ENCODE measurements at regions not wholly inside any gene's neighbourhood (a gene's known extent, or its start where the extent isn't known, plus 50 kb on each side); places are given as distances from the start of the nearest gene placed in this dataset.

DNA sequence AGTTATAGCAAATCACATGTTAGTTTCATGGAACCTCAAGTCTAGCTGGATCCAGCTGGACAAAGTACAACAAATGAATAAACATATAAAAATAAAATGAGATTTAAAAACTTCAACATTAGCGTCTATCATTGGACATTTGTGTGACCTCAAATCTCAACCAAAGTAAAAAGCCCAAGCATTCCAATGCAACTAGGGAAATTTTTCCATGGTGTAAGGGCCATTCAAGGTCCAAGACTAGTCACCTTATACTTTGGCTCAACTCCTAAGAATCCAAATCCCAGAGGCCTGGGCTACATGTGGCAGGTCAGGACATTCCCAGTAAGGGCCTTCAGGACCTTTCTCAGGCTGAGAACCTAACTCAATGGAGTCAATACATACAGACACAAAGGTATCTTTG is 137.4 kb upstream of the DMAC1 start:
- DNase-seq, result no peak

- DNase-seq, result no peak
These were observed 136.6 kb upstream of the DMAC1 start for GRCh38 chr9:7936163-7936562.

GRCh38 chr9:7935681-7936080 is 136.1 kb upstream of the DMAC1 start:
- DNase-seq, result no peak

DNA sequence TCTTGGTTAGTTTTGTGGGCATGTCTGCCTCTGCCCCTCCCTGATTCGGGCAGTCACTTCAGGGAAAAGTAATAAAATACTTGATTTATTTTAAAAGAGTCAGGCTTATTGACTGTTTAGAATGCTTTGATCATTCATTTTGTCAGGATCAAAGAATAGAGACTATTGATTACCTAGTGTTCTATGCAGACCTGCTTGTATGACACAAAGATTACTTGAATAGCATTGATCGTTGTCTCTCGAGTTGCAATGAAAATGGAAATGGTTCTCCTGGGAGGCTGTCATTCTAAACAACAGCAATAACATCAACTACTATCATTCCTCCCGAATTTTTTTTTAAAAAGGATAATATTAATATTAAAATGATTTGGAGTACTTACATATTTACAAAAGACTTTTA is 133.2 kb upstream of the DMAC1 start:
- no peak for DNase-seq

DNA sequence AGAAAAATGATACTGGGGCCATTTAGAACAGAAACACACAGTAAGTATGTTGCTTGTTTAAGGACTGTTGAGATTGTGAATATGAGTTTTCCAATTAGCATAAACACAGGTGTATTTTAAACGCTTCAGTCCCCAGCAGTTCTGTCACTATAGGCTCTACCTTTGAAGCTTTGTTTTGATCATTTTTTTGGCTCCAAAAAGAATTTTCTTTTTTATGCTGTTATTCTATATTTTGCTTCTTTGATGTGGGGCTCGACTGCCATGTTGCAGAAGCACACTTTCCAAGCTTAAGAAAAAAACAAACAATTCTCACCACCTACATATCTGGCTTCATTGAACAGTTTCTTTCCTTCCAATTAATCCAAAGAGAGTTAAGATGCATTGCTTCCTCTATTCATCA is 131.0 kb upstream of the DMAC1 start:
- no peak for DNase-seq

- no peak for DNase-seq
These were observed 122.1 kb upstream of the DMAC1 start for GRCh38 chr9:7921545-7922197.

- no peak for DNase-seq
These were observed 112.5 kb upstream of the DMAC1 start for GRCh38 chr9:7912037-7912535.

DNA sequence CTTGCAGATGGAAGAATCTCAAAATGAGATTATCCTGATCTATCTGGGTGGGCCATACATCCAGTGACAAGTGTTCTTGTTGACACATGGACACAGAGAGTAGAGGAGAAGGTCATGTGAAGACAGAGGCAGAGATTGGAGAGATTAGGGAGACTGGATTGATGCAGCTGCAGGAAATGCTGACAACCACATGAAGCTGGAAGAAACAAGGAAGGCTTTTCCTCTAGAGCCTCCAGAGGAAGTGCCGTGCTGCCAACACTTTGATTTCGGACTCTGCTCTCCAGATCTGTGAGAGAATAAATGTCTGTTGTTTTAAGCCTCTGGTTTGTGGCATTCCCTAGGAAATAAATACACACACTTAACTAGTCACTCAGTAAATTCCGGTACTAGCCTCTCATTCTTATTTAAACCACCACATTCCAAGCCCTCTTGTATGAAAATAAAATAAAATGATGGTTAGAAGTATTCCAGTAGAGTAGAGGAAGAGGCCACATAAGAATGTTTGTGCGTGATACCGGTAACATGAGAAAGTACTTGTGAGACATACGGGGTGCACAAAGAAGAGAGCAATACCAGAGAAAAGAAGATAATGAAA is 110.9 kb upstream of the DMAC1 start:
- no peak for DNase-seq

- DNase-seq, result no peak
These were observed 110.0 kb upstream of the DMAC1 start for GRCh38 chr9:7909537-7909936.

- no peak for DNase-seq
These were observed 108.2 kb upstream of the DMAC1 start for GRCh38 chr9:7907551-7908337.

DNA sequence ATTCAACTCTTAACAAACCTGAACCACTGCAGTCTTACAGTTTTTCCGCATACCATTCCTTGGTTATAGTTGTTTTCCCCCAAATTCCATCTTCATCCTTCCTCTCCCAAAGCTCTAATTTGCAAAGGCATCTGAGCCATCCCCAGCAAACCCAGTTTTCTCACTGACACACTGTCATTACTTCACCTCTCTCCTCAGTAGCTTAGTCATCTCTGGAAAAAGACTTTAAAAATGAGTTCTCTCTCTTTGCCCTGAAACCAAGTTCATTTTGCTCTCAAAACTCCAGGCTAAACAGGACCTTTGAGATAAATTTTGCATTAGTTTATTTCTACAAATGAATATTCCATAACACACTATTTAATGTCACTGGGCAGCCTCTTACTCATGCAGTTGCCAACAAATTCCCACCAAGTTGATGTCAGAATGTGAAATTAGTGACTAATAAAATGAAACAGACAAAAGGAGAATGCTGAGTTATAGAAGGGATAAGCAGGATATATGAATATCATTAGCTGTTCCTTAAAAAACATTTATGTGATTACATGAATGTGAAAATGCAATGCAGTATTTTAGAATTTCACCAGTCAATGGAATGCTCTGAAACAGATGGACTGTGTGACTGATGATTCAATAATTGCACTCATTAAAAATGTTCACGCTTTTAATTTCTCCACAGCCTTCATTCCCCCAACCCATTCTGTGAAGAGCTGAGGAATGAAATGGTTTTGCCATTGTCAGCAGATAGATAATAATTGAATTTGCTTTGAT is 107.4 kb upstream of the DMAC1 start:
- no peak for DNase-seq

DNA sequence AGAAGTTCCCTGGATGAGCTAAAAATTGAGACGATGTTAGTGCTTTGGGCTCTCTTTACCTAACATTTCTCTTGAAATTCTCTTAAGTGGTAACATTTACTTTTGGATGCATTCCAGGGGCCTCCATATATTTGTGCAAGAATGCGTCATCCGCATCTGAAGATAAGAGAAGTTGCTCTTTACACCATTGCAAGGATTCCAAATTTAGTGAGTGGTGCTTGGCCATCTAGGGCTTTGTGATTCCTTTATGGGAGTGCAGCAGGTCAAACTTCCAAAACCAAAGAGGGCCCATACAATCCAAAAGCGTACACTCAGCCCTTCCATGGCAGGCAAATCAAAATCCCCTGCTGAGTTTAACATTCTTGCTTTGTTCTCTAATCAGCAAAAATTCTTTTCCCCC is 102.0 kb upstream of the DMAC1 start:
- DNase-seq, result no peak

- no peak for DNase-seq
These were observed 101.0 kb upstream of the DMAC1 start for GRCh38 chr9:7900541-7900940.

DNA sequence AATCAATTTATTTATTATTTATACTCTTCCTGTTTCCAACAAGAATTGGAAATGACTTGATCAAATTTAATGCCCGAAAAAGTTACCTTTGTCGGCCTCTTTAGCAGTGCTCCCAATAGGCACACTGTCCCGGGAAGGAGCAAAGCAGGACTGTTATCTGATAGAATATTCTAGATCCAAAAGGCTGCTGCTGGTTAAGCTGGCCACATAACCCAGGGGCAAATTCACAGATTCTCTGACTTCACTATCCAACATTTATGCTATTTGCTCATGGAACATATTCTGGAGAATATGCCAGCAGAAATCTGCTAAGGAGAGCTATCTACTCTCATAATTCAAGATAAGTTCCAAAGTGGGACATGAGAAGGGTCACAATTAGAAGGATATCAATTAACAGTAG is 100.2 kb upstream of the DMAC1 start:
- DNase-seq, result no peak

GRCh38 chr9:7894231-7894630 is 94.7 kb upstream of the DMAC1 start:
- no peak for DNase-seq

GRCh38 chr9:7892975-7893374 is 93.4 kb upstream of the DMAC1 start:
- DNase-seq, result no peak

DNA sequence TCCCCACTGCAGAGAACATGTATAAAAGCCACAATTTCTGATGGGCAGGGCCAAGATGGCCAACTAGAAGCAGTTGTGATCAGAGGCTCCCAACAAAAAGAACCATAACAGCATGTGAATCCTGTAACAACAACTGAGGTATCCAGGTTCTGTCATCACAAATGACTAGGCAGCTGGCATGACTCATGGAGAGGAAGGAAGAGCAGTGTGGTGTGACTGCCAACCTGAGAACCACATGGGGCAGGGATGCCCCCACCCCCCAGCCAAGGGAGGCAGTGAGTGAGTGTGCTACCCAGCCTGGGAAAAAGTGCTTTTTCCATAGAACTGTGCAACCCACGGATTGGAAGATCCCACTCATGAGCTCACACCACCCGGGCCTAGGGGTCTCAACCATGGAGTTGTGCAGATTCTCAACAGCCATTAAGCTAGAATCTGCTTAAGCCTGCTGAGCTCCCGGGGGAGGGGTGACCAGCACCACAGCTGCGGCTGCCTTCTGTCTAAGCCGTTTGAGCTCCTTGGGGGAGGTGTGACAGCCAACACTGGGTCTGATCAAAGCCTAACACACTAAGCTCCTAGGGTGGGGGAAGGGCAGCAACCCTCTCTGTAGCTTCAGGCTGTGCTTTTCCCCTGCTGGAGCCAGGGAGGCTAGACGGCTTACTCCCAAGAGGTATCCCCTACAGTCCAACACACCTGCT is 80.1 kb upstream of the DMAC1 start:
- DNase-seq, result no peak

DNA sequence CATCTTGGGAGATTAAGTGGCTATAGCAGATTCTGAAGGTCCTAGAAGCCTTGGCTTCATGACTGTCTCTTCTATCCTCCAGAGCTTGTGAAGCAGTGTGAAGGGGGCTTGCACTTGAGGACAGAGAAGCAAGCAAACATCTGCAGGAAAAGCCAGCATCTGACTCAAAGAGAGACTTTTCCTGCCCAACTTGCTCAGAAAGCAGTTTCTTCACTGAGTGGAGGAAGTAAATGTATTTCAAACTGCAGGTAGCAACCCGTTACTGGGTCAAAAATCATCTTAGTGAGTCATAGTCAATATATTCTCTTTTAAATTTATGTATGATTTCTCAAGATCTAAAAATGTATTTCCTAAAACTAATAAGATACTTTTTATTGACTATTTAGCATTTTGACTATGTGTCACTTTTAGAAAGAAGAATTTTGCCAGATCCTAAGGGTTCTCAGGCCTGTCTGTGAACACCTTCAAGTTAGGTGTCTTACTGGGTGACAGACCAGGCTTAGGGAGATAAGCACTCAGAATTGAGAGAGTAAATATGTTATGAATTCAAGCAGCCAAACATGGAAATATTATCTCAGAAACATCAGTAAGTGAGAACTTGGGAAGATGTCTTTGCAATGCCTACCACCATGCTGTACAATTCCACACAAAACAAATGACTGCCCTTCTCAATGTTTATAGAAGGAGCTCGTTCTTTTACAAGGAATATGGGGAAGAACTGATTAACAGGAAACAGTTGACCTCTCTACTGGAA is 72.6 kb upstream of the DMAC1 start:
- DNase-seq, result no peak

- no peak for DNase-seq
These were observed 69.8 kb upstream of the DMAC1 start for GRCh38 chr9:7869340-7869739.

DNA sequence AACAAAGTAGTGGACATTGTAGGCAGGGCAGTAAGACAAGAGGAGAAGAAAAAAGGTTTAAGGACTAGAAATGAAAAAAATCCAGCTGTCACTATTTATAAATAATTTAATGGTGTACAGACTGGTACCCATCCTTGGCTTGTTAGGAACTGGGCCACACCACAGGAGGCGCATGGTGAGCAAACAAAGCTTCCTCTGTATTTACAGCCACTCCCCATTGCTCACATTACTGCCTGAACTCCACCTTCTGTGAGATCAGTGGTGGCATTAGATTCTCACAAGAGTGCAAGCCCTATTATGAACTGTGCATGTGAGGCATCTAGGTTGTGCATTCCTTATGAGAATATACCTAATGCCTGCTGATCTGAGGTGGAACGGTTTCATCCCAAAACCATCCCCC is 62.6 kb upstream of the DMAC1 start:
- no peak for DNase-seq

DNA sequence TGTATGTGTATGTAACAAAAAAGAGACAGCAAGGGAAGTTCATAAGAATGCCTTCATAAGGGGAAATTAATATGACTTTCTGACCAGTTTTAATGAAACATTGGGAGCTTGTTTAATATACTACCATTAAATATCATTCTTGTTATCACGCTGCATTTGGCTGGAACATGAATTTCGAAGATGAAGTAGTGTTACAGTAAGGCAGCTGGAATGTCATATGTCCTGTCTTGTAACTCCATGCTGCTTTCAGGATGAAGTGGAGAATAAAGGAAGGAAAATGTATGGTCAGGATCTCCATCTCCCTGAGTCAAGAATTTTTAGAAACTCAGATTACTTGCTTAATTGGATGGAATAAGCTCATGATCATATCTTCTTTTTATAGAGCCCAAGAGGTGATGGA is 61.5 kb upstream of the DMAC1 start:
- DNase-seq, result no peak

GRCh38 chr9:7860335-7860709 is 60.7 kb upstream of the DMAC1 start:
- no peak for DNase-seq

Data from activated CD4-positive, alpha-beta T cell treated with anti-CD3 and anti-CD28 coated beads for 1 hour (primary cell).